NCI-H1417 (cell line): ENCODE measurements at regions not wholly inside any gene's neighbourhood (a gene's known extent, or its start where the extent isn't known, plus 50 kb on each side); places are given as distances from the start of the nearest gene placed in this dataset.
"Not testable (repeated sequence)": the region's sequence is repeated elsewhere in the genome, so short reads cannot be mapped to it uniquely, and the experiment has no call there.

ENCODE experiments used
- DNase-seq, 3 experiments: peaks; one replicate each; lab custom pipeline; 2025; lab: John Stamatoyannopoulos, UW

DNA sequence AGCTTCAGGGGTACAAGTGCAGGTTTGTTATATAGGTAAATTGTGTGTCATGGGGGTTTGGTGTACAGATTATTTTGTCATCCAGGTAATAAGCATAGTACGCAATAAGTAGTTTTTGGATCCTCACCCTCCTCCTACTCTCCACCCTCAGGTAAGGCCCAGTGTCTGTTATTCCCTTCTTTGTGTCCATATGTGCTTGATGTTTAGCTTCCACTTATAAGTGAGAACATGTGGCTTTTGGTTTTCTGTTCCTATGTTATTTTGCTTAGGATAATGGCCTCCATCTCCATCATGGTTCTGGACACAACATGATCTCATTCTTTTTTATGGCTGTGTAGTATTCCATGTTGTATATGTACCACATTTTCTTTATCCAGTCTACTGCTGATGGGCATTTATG is 298.4 kb downstream of the LIG4 start:
- DNase-seq: not testable (repeated sequence)

DNA sequence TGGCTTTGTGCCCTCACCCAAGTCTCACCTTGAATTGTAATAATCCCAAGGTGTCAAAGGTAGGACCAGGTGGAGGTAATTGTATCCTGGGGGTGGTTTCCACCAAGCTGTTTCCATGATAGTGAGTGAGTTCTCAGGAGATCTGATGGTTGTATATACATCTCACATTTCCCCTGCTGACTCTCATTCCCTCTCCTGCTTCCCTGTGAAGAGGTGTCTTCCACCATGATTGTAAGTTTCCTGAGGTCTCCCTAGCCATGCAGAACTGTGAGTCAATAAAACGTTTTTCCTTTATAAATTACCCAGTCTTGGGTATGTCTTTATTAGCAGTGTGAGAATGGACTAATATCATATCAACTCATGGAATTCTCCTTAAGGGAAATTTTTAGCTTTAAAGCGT is 302.6 kb downstream of the LIG4 start:
- no peak for DNase-seq

DNA sequence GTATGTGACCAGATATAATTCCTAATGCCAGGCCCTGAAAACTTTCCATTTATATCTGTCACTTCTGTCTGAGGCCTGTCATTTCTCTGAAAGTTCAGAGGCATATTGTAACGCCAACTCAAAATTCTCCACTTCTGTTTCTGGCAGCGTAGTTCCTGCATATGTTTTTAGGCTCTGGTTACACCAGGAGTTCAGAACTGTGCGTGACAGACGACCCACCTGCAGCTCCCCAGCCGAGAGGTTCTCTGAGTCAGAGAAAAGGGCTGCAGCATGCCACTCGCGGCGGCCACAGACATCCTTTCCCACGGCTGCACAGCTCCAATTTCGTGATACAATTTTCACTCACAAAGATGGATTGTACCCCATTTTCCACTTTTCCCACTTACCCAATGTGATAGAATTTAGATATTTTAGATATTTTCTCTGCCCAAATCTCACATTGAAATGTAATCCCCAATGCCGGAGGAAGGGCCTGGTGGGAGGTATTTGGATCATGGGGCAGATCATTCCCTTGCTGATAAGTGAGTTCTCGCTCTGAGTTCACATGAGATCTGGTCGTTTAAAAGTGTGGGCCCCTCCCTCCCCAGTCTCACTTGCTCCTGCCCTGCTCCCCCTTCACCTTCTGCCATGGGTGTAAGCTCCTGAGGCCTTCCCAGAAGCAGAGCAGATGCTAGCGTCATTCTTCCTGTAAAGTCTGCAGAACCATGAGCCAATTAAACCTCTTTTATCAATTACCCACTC is 308.1 kb downstream of the LIG4 start:
- DNase-seq: no peak

DNA sequence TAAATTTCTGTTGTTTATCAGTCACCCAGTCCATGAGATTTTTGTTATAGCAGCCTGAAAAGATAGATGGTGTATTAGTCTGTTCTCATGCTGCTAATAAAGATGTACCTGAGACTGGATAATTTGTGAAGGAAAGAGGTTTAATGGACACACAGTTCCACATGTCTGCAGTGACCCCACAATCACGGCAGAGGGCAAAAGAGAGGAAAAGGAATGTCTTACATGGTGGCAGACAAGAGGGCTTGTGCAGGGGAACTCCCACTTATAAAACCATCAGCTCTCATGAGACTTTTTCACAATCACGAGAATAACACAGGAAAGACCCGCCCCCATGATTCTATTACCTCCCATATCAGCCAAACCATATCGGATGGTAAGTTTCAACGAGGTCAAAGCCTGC is 309.2 kb downstream of the LIG4 start:
- no peak for DNase-seq

DNA sequence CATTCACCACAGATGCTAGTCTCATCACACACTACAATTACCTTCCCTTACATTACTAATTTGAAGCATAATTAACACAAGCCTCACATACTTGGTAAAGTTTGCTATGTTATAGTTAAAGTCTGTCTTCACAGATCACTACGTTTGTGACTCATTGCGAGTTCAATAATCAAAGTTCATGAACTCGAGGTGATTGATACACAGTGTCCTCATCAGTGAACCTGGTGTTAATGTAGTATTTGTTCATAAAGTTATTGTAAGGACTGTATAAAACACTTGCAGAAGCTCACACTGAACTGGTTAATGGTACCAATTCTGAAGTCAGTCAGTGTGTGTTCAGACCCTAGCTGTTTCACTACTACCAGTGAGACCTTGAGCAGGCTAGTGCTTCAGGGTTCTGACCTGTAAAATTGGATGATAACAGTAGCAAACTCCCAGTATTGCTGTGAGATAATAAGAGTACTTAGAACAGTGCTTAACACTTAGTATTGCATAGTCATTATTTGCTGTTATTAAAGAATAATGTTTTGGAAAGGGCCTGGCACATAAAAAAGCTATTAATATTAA is 313.3 kb downstream of the LIG4 start:
- no peak for DNase-seq

DNA sequence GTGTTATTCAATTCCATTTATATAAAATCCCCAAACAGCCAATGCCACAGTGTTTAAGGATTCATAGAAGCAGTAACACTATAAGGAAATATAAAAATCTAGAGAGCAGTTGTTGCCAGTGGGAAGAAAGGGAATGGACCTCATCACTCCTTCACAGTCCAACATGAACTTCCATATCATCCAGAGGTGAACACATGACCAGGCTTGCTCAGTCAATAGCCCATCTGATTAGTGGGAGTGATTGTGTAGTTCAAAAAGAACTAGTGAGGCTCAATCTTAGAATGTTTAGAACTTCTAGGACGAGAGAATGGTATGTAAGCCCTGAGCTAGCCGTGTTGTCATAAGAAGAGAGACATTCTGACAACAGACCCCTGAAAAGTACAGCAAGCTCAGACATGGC is 314.1 kb downstream of the LIG4 start:
- no peak for DNase-seq

DNA sequence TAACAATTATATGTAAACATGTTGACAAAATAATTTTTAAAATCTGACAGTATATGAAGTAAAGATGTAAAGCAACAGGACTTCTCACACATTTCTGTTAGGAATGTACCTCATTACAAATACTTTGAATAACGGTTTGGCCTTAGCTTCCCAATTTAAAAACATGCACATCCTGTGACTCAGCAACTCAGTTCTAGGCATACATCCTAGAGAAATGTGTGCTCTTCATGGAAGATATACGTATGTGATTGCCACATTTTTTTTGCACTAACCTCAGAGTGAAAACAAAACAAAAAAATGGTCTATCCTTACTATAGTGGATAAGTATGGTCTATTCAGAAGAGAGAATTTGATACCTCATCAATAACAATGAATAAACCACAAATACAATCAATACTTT is 314.6 kb downstream of the LIG4 start:
- DNase-seq: no peak

DNA sequence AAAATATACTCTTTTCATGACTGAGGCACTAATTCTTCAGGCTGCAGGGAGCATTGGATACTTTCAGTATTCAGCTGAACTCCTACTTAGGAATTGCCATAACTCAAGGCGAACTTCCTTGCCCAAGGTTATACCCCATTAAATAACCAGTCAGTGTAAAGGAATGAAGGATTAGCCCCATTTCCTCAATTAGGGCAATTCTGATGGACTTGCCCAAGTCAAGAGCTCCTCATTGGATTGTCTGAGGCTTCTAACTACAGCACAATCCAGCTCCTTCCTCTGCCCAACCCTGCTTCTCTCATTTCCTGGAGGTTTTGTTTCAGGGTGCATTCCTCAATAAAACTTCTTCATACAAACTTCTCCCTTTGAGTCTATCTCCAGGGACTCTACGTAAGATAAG is 329.2 kb downstream of the LIG4 start:
- DNase-seq: no peak

DNA sequence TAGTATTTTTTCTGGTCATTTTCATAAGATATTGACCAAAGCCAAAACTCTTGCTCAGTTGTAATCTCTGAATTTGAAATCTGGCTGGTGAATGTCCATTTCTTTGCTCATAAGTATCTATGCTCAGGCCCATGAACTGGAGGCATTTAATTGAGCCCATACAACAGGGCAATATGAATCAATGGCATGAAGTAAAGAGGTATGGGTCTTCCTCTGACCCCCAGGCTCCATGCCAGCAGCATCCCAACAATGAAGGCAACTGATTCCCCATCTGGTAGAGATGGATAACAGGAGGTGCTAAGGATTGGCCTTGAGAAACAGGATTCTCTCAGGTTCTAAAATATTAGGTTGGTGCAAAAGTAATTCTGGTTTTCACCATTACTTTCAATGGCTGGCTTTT is 330.8 kb downstream of the LIG4 start:
- DNase-seq: no peak

DNA sequence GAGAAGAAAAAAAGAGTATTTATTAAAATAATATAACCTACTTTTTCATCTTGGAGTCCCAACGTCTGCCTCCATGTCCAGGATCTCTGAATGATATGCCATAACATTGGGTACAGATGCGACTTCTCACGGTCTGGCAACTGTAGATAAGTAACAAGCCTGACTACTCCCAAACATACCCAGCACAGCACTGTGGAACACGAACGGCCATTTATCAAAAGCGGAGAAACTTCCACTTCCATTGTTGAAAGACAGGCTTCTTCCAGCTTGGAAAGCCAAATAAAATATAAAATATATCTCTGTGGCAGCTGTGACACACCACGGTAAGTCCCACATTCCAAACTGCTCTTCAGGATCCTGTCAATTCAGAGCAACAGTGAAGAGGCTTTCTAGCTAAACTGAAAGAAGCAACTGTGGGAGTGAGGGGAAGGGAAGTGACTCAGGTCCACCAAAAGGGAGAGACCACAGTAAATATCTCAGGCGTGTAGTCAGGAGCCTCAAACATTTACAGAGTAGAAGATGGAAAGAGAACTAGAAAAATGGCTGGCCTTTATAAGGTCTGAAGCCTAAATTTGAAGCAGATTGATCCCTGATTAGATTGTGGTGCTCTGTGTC is 331.7 kb downstream of the LIG4 start:
- DNase-seq: no peak

DNA sequence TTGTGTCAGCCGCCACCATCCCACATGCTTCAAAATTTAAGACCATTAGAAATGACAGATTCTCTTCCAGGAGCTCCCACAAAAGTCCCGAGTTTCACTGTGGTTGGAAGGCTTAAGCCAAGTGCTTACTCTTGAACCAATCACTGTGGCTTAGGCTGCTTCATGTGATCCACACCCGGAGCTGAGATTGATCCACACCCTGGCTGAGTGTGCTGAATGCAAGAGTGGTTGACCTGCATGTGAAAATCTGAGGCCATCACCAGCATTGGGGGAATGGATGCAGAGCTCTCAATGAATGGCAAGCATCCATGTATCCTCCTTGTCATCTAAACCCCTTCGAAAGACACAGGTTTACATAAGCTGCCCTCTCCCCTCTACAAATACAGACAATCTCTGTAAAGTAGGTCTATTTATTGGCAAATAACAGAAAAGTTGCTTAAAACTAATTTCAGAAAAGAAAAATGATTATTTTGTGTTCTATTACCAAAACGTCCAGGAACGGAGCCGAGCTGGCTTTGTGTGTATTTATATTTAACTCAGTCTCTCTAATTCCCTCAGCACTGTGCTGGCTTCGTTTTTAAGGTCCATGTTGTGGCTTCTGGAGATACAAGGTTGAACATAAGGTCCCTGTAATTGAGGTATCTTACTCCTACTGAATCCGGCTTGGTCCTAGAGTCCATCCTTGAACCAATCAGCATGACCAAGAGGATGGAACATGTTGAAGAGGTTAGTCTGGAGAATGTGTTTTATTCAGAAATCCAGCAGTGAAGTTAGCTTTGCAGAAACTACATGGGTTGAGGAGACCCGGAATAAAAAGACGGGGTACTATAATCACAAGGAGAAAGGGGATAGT is 332.4 kb downstream of the LIG4 start:
- DNase-seq: no peak

DNA sequence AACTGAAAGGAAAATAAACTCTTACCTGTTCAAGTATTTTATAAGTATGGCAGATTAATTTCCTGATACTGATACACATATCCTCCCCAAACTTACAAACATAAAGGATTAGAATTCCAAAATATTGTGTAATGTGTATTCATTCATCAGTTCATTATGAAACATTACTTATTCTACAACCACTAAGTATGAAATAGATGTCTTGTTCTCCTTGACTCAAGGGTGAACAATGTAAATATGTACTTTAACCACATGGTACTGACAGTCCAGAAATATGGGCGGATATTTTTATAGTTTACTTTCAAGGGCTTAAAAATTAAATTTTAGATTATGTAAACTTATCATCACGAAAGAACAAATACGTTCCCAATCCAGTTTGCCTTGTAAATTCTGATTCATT is 334.0 kb downstream of the LIG4 start:
- no peak for DNase-seq

DNA sequence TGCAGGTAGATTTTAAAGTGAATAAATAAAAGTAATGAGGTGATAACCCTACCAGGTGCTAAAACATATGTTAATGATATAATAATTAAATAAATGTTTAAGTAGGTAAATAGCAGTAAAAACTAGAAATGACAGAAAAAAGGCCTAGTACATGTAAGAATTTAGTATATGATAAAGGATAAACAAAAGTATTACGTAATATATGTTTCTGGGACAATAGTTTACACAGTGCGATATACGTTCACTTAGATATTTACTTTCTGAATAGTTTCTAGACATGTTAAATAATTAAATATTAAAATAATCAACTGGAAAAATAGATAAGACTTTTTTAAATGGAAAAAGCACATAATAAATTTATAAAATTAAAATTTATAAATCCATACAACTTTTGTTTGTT is 340.9 kb downstream of the LIG4 start:
- no peak for DNase-seq

DNA sequence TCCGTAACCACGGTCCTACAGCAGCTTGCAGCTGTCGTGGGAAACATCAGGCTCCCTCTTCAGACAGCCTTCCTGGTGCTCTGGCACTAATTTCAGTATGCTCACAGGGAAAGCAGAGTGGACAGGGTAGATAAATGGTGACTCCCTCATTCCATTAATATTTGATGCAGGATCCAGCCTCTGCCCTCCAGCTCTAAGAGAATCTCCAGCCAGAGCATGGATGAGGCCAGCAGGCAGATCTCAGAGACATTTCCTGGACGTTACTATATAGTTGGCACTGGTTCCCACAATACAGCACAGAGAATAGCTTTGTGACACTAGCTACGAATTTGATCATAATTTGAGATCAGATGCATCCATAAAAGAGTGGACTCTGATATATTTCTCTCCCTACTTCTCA is 341.4 kb downstream of the LIG4 start:
- no peak for DNase-seq

DNA sequence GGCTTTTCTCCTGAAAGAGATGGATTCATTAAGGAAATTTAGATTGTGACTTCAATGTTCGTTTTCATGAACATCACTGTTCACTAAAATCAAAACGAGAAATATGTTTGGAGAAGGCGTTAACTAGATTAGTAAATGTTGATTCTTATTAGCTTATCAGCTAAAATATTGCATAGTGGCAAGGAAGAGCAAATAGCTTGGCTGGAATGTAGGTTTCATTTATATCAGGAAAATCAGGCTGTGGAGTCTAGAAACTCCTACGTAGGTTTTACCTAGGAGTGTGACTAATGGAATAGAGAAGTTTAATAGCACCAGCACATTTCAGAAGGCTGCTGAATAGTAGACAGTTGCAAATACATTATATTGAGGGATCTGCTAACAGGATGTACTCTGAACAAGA is 344.9 kb downstream of the LIG4 start:
- DNase-seq: no peak

DNA sequence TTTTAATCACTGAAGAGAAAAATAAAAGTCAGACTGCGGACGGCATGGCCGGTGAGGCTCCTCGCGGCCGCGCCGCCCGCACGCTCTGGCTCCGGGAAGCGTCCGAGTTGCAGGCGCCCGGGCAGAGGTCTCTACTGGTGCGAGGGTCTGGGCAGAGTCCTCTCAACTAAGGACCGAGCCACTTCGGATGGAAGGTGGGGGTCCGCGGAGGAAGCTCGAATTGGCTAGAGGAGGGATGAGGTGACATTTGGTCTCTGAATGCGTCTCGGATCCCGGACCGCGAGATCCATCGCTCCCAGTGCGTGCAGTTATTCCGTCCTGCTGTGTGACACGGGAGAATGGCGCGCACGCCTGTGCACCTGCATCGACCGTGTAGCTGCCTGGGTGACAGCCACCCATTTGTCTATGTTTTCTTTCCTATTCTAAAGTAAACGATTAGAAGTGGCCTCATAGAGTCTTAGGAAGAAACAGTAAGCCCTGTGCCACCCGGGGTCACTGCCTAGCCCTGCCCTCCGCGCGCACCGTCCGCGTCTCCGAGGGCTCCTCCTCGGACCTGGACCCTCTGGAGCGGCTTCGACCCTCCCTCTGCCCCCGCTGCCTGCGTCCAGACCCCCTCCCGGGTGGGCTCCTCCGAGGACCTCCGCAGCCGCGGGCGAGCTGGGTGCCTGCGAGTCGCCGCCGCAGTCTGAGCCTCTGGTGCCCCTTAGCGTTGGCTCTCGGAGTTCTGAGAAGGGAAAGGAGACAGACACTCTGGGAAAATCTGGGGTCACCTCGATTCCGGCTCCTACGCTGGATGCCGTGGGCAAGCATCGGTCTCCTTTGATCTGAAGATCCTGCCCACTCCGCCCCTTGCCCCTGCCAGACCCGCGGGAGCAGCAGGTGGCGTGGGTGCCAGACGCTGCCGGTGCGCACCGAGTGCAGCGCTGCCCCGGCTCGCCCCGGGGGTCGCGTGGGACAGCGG is 347.4 kb downstream of the LIG4 start:
- peak; percentile 91 to 95 (median 95) for DNase-seq

DNA sequence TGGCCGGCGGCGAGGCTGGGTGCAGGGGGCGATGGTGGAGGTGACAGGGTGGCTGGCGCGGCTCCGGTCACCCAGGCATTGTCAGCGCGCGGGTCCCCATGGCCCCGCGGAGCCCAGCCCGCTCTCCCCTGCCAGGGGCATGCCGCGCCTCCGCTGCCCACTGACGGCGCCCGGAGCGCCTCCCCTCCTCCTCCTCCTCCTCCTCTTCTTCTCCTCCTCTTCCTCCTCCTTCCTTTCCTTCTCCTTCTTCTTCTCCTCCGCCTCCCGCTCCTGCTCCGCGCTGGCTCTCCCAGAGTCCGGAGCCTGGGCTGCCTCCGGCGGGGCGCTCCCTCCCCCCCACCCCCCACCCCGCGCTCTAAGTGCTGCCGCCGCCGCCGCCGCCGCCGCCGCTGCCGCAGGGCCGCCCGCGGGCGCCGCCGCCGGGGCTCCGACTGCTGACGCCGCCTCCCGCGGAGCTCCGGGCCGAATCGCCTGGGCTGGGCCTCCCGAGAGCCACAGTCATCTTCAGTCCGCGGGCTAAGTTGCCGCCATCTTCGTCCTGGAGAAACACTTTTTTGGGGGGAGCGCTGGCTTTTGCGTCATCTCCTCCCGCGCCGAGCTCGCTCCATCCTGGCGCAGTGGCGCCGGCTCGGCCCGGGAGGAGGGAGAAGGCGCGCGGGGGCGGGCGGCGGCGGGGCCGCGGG is 348.3 kb downstream of the LIG4 start:
- peak; percentile 79 to 93 (median 89) for DNase-seq

DNA sequence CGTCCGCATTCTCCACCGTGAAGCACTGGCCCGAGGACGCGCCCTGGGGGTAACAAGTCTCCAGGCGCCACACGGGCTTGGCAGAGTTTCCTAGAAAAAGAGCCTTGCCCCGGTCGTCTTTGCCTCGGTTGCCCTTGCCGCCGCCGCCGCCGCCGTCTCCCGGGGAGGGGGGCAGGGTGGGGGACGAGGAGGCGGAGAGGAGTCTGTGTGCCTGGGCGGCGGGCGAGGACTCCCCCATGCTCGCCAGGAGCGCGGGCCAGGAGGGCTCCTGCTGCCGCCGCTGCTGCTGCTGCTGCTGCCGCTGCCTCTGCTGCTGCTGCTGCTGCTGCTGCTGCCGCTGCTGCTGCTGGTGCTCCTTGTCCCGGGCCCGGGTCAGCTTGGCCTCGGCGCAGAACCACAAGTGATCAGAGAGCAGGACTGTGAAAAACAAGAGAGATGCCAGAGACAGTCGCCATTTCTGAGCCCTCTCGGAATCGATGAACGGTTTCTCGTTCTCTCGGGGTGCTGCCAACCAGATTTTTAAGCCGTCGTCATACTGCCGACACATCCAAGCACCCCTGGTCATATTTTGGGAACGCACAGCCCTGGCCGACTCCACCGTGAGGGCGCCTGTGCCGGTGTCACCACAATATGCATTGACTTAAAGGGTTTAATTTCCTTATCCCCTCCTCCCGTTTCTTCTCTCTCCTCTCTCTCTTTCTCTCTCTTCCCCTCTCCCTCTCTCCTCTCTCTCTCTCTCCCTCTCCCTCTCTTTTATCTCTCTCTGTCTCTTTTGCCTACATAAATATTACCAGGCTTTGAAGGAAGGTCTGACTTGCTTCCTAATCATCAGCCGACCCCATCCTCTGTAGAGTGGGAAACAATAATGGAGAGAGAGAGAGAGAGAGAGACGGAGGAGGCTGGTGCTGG is 349.1 kb downstream of the LIG4 start:
- peak; percentile 72 to 93 (median 89) for DNase-seq

DNA sequence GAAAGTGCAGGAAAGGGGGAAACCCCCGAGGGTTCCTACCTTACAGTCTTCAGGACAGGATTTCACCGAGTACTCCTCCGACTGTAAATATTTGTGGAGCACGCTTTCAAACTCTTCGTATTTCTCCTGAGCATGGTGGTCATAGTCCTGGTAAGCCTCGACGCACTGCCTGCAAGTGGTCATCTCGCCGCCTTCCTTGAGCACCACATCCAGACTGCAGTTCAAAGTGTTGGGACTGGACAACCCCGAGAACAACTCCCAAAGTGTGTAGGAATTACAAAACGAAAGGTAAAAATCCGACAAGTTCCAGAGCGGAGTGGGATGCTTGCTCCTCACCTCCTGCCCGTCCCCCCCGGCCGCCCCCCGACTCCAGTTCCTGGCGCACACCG is 349.7 kb downstream of the LIG4 start:
- peak; percentile 83 to 93 (median 88) for DNase-seq

DNA sequence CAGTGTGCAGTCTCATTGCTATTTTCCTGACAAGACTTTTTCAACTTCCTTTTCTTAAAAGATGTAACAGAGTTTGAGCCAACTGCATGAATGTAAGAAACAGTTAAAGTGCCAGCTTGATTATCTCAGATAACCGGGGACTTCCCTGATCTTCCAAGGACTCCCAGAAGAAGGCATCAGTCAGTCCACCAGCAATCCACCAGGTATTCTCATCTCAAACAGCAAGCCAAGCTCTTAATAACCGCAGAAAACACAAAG is 350.1 kb downstream of the LIG4 start:
- peak in 2 of 3 experiments; percentile 86 to 95 for DNase-seq
